ENCODE measurements at regions not wholly inside any gene's neighbourhood (a gene's known extent, or its start where the extent isn't known, plus 50 kb on each side); places are given as distances from the start of the nearest gene placed in this dataset.

- Histone ChIP-seq H4K20me1 (ENCODE audit: insufficient read depth) (no peaks in the 10 kb centered on the region), H3K79me2 (ENCODE audit: insufficient read depth, low read depth) (no peaks in the 10 kb centered on the region), H3K4me1 (ENCODE audit: low read depth, poor library complexity, severe bottlenecking) (no peaks in the 10 kb centered on the region), H3K4me2 (no peak overlapping the region), H3K27me3 (ENCODE audit: insufficient read depth, low read depth) (no peaks in the 10 kb centered on the region), H3K9ac (no peak overlapping the region), H3K27ac (no peak overlapping the region), H3K4me3 (IDR thresholded peaks at IDR 0.05; ENCODE audit: insufficient read depth, low read depth, low read length) (no peak overlapping the region), H3K36me3 (ENCODE audit: insufficient read depth) (no peaks in the 10 kb centered on the region), H2AFZ (ENCODE audit: low read depth) (no peak overlapping the region)
- TF ChIP-seq, protein P1, sequence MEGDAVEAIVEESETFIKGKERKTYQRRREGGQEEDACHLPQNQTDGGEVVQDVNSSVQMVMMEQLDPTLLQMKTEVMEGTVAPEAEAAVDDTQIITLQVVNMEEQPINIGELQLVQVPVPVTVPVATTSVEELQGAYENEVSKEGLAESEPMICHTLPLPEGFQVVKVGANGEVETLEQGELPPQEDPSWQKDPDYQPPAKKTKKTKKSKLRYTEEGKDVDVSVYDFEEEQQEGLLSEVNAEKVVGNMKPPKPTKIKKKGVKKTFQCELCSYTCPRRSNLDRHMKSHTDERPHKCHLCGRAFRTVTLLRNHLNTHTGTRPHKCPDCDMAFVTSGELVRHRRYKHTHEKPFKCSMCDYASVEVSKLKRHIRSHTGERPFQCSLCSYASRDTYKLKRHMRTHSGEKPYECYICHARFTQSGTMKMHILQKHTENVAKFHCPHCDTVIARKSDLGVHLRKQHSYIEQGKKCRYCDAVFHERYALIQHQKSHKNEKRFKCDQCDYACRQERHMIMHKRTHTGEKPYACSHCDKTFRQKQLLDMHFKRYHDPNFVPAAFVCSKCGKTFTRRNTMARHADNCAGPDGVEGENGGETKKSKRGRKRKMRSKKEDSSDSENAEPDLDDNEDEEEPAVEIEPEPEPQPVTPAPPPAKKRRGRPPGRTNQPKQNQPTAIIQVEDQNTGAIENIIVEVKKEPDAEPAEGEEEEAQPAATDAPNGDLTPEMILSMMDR (conservative IDR thresholded peaks at IDR 0.05; ENCODE audit: low read depth, low read length) = no peak
Observed at GRCh38 chr5:4541334-4541733, 598.8 kb upstream of the ADAMTS16 start.

GRCh38 chr5:4542145-4542778 lies 597.9 kb upstream of the ADAMTS16 start:
- H3K79me2 ChIP-seq (ENCODE audit: insufficient read depth, low read depth) = no peaks in the 10 kb centered on the region
- H3K27me3 ChIP-seq (ENCODE audit: insufficient read depth, low read depth) = no peaks in the 10 kb centered on the region
- H3K4me2 ChIP-seq = no peak overlapping the region
- H3K4me1 ChIP-seq (ENCODE audit: low read depth, poor library complexity, severe bottlenecking) = no peaks in the 10 kb centered on the region
- H4K20me1 ChIP-seq (ENCODE audit: insufficient read depth) = no peaks in the 10 kb centered on the region
- no peak overlapping the region for H3K4me3 ChIP-seq (IDR thresholded peaks at IDR 0.05; ENCODE audit: insufficient read depth, low read depth, low read length)
- TF ChIP-seq, protein P1 (conservative IDR thresholded peaks at IDR 0.05; ENCODE audit: low read depth, low read length) = no peak
- H3K27ac ChIP-seq = no peak overlapping the region
- H3K9ac ChIP-seq = no peak overlapping the region
- no peaks in the 10 kb centered on the region for H3K36me3 ChIP-seq (ENCODE audit: insufficient read depth)
- H2AFZ ChIP-seq (ENCODE audit: low read depth) = no peak overlapping the region

DNA sequence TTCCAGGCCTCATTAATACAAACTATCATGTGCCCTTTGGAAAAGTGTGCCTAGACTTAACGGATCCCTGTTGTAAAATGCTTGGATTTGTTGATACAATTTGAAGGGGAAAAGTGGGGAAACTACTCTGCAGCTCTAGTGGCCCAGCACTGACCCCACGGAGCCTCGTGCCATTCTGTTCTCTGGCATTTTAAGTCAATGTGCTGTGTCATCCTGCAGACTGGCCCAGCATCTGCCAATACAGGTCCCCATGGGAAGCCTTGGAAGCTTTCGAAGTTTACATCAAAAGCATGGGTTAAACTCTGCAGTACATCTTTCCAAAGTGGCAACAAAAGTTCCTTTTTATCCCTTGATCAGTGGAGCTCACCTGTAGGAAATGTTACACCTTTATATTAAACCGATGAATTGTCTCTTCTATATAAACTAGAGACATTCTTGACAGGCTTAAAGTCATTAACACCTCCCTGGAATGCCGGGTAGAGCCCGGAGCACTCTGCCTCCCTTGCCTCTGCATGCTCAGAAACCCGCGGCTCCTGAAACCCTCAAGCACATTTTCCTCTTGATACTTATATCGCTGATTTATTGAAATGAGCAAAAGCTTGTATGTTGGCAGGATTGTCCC lies 596.0 kb upstream of the ADAMTS16 start:
- Histone ChIP-seq H2AFZ (ENCODE audit: low read depth) (no peak overlapping the region), H3K79me2 (ENCODE audit: insufficient read depth, low read depth) (no peaks in the 10 kb centered on the region), H3K9ac (no peak overlapping the region), H3K4me1 (ENCODE audit: low read depth, poor library complexity, severe bottlenecking) (no peaks in the 10 kb centered on the region), H3K27ac (no peak overlapping the region), H4K20me1 (ENCODE audit: insufficient read depth) (no peaks in the 10 kb centered on the region), H3K4me2 (no peak overlapping the region), H3K4me3 (IDR thresholded peaks at IDR 0.05; ENCODE audit: insufficient read depth, low read depth, low read length) (no peak overlapping the region), H3K36me3 (ENCODE audit: insufficient read depth) (no peaks in the 10 kb centered on the region), H3K27me3 (ENCODE audit: insufficient read depth, low read depth) (no peaks in the 10 kb centered on the region)
- TF ChIP-seq, protein P1 (conservative IDR thresholded peaks at IDR 0.05; ENCODE audit: low read depth, low read length) = no peak

GRCh38 chr5:4547547-4547946 lies 592.6 kb upstream of the ADAMTS16 start:
- no peaks in the 10 kb centered on the region for H4K20me1 ChIP-seq (ENCODE audit: insufficient read depth)
- H3K4me2 ChIP-seq = no peak overlapping the region
- no peaks in the 10 kb centered on the region for H3K27me3 ChIP-seq (ENCODE audit: insufficient read depth, low read depth)
- no peak overlapping the region for H3K9ac ChIP-seq
- H3K4me1 ChIP-seq (ENCODE audit: low read depth, poor library complexity, severe bottlenecking) = no peaks in the 10 kb centered on the region
- TF ChIP-seq, protein P1 (conservative IDR thresholded peaks at IDR 0.05; ENCODE audit: low read depth, low read length) = no peak
- H3K36me3 ChIP-seq (ENCODE audit: insufficient read depth) = no peaks in the 10 kb centered on the region
- H3K27ac ChIP-seq = no peak overlapping the region
- H3K4me3 ChIP-seq (IDR thresholded peaks at IDR 0.05; ENCODE audit: insufficient read depth, low read depth, low read length) = no peak overlapping the region
- H3K79me2 ChIP-seq (ENCODE audit: insufficient read depth, low read depth) = no peaks in the 10 kb centered on the region
- no peak overlapping the region for H2AFZ ChIP-seq (ENCODE audit: low read depth)
